ENCODE measurements at regions not wholly inside any gene's neighbourhood (a gene's known extent, or its start where the extent isn't known, plus 50 kb on each side); places are given as distances from the start of the nearest gene placed in this dataset.
"Not testable (repeated sequence)": the region's sequence is repeated elsewhere in the genome, so short reads cannot be mapped to it uniquely, and the experiment has no call there.

- DNase-seq = no peak
Observed at GRCh38 chr5:4022056-4022670, 426.5 kb downstream of the IRX1 start.

- DNase-seq = no peak
Observed at GRCh38 chr5:4023091-4023752, 427.6 kb downstream of the IRX1 start.

GRCh38 chr5:4023753-4024335 is 428.2 kb downstream of the IRX1 start:
- no peak for DNase-seq

- no peak for DNase-seq
Observed at GRCh38 chr5:4027088-4027734, 431.6 kb downstream of the IRX1 start.

GRCh38 chr5:4028384-4028783 is 432.8 kb downstream of the IRX1 start:
- DNase-seq = no peak

GRCh38 chr5:4033546-4033945 is 437.9 kb downstream of the IRX1 start:
- not testable (repeated sequence) for DNase-seq

GRCh38 chr5:4036861-4037260 is 441.2 kb downstream of the IRX1 start:
- DNase-seq = no peak

GRCh38 chr5:4038994-4039393 is 443.4 kb downstream of the IRX1 start:
- DNase-seq = no peak

- DNase-seq = no peak
Observed at GRCh38 chr5:4042311-4042710, 446.7 kb downstream of the IRX1 start.

GRCh38 chr5:4043135-4043534 is 447.5 kb downstream of the IRX1 start:
- DNase-seq = no peak

- no peak for DNase-seq
Observed at GRCh38 chr5:4044881-4045280, 449.2 kb downstream of the IRX1 start.

GRCh38 chr5:4048398-4048797 is 452.8 kb downstream of the IRX1 start:
- DNase-seq = no peak

- DNase-seq = no peak
Observed at GRCh38 chr5:4050203-4050602, 454.6 kb downstream of the IRX1 start.

GRCh38 chr5:4053136-4053535 is 457.5 kb downstream of the IRX1 start:
- no peak for DNase-seq

- no peak for DNase-seq
Observed at GRCh38 chr5:4054092-4054491, 458.5 kb downstream of the IRX1 start.

GRCh38 chr5:4058899-4059298 is 463.3 kb downstream of the IRX1 start:
- DNase-seq = no peak

GRCh38 chr5:4065472-4066320 is 470.1 kb downstream of the IRX1 start:
- no peak for DNase-seq

- DNase-seq = no peak
Observed at GRCh38 chr5:4068171-4068570, 472.5 kb downstream of the IRX1 start.

- DNase-seq = no peak
Observed at GRCh38 chr5:4078544-4078943, 482.9 kb downstream of the IRX1 start.

- DNase-seq = no peak
Observed at GRCh38 chr5:4079831-4080230, 484.2 kb downstream of the IRX1 start.

GRCh38 chr5:4080370-4080769 is 484.7 kb downstream of the IRX1 start:
- no peak for DNase-seq

- DNase-seq = no peak
Observed at GRCh38 chr5:4081059-4081458, 485.4 kb downstream of the IRX1 start.

GRCh38 chr5:4081466-4081865 is 485.8 kb downstream of the IRX1 start:
- DNase-seq = no peak
